HG02852 (cell line): ENCODE measurements at regions not wholly inside any gene's neighbourhood (a gene's known extent, or its start where the extent isn't known, plus 50 kb on each side); places are given as distances from the start of the nearest gene placed in this dataset.
A peak's percentile ranks its signal among the peaks of the same experiment; 100 is the strongest.

ENCODE experiments used
- ATAC-seq: cut with Tn5 transposase; IDR thresholded peaks from one replicate; pipeline ENCODE4 v1.9.1; 2021; ENCODE audit warnings: mild to moderate bottlenecking, moderate library complexity; ENCODE audit not compliant: unreplicated experiment

DNA sequence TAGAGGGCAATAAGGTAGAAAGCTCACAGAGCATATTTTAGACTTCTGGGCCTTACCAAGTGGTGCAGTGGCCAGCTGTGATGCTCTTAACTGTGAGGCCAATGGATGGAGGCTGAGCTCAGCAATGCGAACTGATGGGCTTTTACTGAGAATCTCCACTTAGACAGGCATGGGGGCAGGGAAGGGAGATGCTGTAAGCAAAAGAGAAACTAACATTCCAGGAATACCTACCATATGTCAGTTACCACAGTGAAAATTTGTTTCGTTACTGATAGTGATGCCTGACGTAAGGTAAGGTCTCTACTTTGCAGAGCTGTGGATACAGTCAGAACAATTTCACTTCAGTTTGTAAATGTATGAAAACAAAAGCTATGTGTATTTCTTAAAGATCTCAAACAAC is 250.6 kb upstream of the ZFHX3 start:
- ATAC-seq = peak; percentile 59

DNA sequence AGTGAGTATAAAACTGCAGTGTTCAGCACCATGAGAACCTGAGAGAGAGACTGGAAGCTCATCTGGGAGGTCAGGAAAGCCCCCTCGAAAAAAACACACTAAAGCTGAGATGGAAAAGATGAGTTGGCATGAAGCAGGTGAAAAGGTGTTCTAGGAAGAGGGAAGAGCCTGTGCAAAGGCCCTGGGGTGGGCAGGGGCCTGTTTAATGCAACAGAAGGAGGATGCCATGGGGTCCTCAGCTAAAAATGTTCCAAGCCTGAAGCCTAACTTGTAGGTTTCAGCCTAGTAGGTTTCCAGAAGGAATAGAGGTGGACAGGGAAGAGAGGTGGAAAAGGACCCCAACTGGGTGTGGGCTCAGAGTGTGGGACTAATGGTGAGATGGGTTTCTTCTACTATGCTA is 242.3 kb upstream of the ZFHX3 start:
- no peak for ATAC-seq

DNA sequence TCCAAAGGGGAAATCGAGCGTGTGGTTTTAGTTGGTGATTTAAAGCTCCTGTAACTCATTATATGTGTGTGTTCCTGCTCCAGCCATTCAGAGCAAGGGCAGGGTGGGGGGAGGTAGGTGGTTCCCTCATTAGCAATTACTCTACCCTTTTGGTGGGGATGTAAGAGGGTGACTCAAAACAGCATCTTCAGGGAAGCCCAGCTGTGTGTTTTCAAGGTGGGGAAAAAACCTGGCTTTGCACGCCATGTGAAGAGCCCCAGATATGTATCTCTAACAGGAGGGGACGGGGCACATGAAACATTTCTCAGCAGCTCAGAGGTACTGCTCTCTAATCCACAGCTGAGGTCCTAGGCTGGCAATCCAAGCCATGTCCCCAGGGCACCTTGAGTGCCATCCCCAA is 241.3 kb upstream of the ZFHX3 start:
- ATAC-seq = peak; percentile 94

DNA sequence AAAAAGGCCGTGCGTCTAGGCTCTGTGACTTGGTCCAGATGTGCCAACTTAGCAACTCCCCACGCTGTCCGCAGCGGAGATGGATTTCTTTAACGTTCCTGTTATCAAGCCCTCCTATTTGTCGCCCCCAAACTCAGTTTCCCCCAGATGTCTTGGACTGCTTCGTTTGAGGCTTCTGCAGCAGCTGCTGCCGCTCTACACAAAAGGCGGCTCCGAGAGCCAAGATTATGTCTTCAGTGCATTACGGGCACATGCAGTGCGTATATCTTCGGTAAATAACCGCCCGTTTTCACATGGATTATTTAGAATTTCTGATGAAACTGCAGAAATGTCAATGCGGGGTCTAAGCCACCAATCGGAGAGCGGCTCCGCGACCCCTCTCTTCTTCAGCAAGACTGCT is 240.6 kb upstream of the ZFHX3 start:
- no peak for ATAC-seq

DNA sequence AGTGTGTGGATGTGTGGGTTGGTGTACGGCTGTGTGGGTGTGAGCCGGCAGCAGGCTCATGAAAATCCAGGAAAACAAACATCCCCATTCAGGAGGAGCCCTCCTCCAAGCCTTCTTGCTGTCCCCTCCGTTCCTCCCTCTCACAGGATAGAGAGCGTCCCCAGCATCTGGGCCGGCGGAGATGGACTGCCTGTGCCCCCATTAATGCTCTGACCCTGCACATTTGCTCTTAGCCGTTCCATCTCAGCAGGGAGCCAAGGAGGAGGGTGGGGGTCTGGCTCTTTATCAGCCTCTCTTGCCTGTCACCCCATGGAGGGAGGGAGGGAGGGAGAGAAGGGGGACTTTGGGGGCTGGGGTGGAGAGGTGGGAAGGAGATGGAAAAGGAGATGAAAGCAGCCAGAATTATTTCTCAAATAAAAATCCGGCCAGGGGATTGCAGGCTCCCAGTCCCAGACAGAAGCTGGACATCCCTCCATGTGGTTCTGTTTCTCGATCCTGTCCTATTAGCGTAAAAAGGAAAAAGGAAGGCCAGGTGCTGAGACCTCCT is 240.0 kb upstream of the ZFHX3 start:
- ATAC-seq = no peak

DNA sequence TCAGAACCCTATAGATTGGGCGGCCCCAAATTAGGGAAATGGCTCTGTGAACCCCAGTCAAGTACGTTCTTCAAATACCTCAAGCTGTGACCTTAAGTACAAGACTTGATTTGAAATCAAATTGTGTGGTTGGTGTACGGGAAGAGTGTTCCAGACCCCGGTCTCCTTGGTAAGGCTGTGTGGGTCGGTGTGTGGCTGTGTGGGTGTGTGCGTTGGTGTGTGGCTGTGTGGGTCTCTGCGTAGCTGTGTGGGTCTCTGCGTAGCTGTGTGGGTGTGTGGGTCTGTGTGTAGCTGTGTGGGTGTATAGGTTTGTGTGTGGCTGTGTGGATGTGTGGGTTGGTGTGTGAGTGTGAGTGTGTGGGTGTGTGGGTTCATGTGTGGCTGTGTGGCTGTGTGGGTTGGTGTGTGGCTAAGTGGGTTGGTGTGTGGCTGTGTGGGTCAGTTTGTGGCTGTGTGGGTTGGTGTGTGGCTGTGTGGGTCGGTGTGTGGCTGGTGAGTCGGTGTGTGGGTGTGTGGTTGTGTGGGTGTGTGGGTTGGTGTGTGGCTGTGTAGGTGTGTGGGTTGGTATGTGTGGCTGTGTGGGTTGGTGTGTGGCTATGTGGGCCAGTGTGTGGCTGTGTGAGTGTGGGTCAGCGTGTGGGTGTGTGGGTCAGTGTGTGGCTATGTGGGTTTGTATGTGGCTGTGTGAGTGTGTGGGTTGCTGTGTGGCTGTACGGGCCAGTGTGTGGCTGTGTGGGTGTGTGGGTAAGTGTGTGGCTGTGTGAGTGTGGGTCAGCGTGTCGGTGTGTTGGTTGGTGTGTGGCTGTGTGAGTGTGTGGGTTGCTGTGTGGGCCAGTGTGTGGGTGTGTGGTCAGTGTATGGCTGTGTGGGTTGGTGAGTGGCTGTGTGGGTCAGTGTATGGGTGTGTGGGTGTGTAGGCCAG is 238.7 kb upstream of the ZFHX3 start:
- no peak for ATAC-seq

DNA sequence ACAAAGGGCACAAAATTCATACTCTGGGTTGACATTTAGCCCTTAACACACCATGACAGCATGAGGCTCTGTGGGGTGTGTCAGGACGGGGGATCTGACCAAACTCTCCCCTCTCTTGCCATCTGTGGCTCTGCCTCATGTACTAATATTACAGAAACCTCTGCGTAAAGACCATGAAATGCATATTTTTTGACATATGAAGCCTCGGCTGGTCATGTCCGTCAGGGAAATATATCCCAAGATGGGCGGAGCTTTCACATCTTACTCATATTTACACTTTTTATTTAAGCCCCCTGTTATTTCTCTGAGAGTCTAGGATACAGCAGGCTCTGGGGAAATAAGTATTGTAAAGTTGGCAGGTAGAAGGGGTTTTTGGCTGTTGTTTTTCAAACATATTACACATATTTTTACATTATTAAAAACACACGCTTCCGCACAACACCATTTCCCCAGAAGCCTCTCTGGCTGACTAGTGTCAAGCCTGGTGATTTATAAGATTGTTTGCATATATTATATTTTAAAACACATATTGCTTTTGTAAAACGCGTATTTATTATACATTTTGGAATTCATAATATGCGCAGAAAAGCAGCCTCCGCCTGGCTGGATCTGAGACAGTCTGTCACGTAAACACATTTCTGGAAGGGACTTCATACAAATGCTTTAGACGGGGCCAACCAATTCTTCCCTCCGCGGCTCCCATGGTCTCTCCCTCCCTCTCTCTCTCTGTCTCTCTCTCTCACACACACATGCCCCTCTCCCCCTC is 237.7 kb upstream of the ZFHX3 start:
- no peak for ATAC-seq

DNA sequence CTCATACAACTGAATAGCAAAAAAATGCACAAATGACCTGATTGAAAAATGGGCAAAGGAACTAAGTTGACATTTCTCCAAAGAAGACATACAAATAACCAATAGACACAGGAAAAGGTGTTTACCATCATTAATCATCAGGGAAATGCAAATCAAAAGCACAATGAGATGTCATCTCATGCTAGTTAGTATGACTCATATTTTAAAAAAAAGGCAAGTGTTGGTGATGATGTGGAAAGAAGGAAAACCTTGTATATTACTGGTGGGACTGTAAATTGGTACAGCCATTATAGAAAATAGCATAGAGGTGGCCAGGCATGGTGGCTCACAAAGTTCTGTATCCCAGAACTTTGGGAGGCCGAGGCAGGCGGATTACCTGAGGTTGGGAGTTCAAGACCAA is 232.5 kb upstream of the ZFHX3 start:
- ATAC-seq = no peak

DNA sequence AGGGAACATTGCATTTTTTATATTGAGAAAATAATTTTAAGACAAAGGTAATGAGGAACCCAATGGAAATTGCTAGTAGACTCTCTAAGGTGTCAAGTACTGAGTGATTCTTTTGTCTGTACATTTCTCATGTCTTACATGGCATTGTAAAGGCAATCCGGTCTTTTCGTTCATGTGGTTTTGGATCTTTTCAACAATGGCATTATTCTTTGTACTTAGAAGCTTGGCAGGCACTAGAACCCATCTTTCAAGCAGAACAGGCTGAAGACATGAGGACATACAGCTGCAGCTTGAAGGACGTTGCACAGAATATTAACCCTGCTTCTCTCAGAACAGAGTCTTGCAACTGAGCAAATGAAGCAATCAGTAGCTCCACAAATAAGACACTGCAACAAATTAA is 231.5 kb upstream of the ZFHX3 start:
- ATAC-seq = no peak

DNA sequence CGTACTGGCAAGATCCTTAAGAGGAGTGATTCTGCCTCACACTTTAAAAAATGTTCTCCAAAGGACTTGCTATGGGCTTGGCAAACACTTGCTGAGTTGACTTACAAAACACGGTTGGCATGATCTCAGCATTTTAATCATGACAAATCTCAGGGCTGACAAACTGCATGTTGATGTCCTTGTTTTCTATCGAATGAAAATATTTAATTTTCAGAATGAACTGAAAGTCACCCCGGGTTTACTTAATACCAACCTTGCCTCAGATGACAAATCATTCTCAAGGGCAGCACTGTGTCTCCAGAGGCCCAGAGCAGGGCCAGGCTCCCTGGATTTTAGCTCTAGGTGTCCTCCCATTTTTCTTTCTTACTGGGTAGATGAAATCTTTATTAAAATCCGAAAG is 229.1 kb upstream of the ZFHX3 start:
- ATAC-seq = no peak

DNA sequence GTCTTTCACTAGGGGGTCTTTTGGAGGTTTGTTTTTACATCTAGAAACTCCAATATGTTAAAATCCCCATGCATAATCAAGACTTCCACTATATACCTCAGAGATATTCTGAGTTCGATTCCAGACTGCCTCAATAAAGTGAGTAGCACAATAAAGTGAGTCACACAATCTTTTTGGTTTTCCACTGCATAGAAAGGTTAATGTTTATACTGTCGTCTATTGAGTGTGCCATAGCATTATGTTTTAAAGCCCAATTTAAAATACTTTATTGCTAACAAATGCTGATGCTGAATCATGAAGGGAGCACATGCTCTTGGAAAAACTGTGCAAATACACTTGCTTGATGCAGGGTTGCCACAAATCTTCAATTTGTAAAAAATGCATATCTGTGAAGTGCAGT is 227.5 kb upstream of the ZFHX3 start:
- no peak for ATAC-seq

DNA sequence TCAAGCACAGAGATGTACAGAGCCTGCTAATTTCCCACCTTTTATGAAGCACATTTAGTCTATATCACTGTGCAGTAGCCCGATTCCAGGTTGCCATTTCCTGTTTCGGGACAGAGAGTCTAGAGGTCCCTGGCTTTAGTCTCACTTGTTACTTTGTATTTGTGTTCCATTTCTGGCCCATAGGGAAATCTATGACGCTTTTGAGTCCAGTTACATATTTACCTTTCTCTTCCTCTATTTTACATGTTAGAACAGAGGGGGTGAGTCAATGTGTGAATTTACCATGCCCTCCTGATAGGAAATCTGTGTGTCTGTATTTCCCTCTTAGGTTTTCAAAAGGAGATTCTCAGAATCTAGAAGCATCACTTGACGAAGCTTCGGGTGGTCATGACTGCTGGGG is 227.1 kb upstream of the ZFHX3 start:
- ATAC-seq = no peak

DNA sequence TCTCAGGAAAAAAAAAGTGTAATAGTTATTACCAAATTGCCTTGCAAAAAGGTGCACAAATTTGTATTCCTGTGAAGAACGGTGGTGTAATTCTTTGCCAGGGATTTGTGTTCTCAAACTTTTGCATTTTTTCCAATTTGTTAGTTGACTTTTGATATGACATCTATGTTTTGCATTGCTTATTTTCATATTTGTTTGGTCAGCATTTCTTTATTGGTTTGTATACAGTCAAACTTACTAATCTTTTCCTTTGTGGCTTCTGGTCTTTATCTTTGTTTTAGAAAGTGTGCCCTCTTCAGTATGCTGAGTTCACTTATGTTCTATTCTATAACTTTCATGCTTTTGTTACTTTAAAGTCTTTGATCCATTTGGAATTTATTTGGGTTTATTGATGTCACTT is 226.2 kb upstream of the ZFHX3 start:
- ATAC-seq = no peak

DNA sequence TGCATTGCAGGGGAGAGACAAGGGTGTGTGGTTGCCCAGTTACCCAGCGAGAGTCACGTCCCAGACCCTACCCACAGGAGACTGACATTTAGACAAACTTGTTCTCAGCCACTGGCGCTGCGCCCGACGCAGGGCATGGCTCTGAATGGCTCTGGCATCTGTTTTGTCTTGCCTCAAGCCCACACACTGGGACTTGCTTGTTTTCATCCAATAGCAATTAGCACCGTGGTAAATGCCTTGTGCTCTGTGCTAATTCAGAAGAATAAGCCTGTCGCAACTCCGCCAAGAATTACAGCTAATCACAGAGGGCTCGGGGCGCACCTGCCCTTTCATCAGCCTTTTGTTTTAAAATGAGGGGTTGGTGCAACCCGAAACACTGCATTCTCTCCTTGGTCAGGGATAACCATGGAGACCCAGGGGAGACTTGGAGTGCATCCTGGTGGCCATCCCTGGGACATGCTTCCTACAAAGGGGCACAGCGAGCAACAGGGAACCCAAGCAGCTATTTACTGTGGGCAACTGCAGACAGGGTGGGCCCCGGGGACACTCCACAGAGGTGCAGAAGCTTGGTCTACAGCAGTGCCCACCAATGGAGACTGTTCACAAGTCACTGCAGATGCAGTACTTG is 220.6 kb upstream of the ZFHX3 start:
- ATAC-seq = no peak

DNA sequence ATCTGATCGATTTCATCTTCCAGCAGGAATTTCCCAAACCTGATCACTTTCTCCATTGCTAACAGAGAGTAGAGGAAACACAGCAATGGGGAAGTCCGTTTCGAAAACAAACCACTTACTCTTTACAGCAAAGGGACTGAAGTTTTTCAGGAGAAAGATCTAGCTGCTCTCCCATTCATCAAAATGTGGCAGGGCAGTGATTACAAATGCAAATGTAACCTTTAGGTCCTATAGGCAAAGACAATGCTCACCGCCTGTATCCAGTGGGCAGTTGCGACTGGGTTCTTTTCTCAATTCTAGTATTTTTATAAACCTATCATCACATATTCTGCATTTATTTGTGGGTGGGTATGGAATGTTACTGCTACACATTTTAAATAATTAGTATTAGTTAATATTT is 218.0 kb upstream of the ZFHX3 start:
- no peak for ATAC-seq

DNA sequence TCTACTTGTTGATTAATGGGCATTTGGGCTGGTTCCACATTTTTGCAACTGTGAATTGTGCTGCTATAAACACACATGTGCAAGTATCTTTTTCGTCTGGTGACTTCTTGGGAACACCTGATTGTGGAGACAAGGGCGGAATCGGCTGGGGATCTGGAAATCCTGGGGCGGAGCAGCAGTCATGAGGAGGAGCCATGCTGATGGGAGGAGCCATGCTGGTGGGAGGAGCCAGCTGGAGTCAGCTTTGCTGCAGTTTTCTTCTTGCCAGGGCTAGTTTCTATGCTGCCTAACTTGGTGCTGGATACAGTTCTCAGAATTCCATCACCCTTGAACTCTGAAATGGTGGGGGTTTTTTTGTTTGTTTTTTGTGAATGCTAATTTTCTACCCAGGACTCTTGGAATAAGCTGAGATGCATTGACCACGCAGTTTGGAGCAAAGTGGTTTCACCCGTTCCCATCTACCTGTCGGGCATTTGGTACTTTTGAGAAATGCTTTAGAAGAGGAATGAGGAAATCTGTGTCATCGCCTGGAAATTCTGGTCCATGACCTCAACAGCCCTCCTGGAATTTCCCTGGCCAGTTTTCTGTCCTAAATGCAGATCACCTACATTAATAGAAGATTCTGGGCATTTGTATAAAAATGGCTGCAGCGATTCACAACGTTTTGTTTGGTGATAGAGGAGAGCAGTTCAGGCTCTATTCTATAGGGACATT is 217.4 kb upstream of the ZFHX3 start:
- ATAC-seq = no peak

DNA sequence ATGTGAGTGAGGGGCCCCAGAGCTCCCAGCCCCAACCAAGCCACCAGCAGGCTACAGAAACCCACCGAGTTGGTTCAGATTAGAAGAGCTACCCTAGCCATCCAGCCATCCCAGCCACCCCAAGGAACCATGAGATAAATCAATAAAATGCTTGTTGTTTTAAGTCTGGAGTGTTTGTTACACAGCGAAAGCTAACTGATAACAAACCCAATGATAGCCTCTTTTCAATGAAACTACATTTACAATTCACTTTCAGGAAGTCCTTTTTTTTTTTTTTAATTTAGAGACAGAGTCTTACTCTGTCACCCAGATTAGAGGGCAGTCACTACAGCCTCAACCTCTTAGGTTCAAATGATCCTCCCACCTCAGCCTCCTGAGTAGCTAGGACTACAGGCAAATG is 215.0 kb upstream of the ZFHX3 start:
- ATAC-seq = no peak

DNA sequence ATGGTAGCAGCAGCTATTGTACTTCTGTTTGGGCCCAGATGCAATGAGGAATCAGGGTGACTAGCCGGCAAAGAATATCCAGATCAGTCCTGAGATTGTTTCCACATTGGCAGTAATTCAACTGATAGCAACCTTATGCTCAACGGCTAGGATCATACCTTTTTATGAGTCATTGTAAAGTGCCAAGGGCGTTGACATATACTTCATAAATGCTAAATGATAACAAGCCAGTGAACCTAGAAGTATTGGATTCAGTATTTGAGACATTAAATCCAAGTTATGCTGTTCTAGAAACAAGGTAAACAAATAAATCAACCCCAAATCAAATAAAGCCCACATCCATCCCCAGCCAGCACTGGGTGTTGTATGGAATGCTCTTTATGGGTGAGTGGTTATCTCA is 207.1 kb upstream of the ZFHX3 start:
- no peak for ATAC-seq

DNA sequence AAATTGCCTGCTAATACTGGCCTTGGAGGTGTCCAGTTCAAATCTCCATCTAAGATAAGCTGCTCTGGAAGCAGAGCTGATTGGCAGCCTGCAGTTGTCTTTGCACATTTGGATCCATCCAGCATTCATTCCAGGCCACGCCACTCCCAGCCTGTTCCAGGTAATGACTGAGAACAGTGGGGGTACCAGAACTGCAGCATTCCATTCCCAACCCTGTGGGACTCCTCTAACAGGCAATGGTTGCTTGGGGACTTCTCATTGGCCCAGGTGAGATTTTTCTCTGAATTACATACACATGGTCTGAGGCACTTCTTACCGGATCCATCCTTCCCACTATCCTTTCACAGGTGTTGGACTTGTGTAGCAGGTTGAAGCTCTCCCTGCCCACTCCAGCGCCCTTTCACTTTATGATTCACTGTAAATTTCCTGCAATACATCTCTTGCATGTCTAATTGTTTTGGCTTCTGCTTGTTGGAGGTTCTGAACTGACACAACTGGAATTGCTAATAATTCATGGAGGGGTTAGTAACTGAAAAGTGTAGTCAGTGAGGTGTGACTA is 206.1 kb upstream of the ZFHX3 start:
- ATAC-seq = no peak

DNA sequence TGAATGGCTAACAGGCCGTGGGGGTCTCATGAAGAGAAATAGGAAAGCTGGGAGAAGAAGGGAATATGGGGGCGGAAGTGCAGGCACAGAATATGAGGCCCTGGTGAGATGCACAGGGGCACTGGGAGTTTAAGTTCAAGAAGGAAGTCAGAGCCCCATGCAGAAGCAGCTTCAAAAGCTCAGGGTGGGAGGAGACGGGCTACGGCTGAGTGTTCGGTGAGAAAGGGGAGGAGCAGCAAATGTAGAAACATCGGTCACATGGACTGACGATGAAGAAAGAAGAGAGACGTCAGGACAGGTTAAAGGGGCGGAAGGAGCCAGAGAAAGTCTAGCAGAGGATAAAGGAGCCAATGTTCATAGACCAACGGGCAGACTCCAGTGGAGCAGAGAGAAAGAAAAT is 204.5 kb upstream of the ZFHX3 start:
- no peak for ATAC-seq

DNA sequence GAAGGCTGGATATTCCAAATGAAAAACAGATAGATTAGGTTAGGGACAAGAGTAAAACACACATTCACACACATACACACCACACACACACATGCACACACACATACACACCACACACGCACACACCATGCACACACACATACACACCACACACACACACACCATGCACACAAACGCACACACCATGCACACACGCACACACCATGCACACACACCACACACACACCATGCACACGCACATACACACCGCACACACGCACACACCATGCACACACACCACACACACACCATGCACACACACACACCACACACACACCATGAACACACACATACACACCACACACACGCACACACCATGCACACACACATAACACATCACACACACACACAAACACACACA is 203.7 kb upstream of the ZFHX3 start:
- no peak for ATAC-seq
